RPMI8226 (cell line): ENCODE measurements at regions not wholly inside any gene's neighbourhood (a gene's known extent, or its start where the extent isn't known, plus 50 kb on each side); places are given as distances from the start of the nearest gene placed in this dataset.
"Not testable (repeated sequence)": the region's sequence is repeated elsewhere in the genome, so short reads cannot be mapped to it uniquely, and the experiment has no call there.

Source experiments
- DNase-seq: peaks from one replicate; pipeline ENCODE4 v3.0.0-alpha.2; 2015

GRCh38 chr15:39230205-39230907 is 350.5 kb upstream of the THBS1 start:
- no peak for DNase-seq

- DNase-seq: no peak
Observed at GRCh38 chr15:39230908-39231285, 350.0 kb upstream of the THBS1 start.

DNA sequence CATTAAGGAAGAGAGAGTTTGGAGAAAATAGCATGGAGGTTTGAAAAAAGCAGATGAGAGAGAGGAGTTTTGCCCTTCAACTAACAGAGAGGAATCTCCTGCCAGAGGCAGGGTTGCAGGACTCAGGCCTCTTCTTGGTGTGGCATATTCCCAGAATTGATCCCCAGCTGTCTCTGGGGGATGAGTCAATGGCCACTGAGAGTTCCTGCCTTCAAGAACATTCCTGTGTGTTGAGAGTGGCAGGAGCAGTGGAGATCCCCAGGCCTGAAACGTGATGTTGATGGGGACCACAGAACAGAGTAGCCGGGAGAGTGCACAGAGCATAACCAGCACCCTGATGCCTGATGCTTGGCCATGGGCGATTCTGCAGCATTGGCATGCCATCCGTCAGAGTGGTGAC is 348.4 kb upstream of the THBS1 start:
- DNase-seq: no peak

GRCh38 chr15:39235084-39235795 is 345.6 kb upstream of the THBS1 start:
- no peak for DNase-seq

- no peak for DNase-seq
Observed at GRCh38 chr15:39236375-39236774, 344.5 kb upstream of the THBS1 start.

GRCh38 chr15:39238443-39238842 is 342.4 kb upstream of the THBS1 start:
- DNase-seq: no peak

DNA sequence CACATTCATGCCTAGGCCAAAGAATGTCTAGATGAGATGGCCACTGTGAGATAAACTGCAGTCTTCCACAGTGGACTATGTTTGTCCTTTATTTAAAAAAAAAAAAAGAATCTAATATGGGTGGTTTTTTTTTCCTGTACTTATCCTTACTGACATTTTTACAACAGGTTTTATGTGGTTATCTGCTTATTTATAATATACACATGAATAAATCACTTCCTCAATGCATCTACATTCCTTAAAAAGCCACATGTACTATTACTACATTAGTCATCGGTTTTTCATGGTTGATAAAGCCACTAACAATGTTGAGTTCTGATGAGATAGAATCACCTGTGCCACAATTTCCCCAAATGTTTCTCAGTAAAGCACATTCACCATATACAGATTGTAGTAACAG is 341.3 kb upstream of the THBS1 start:
- no peak for DNase-seq

GRCh38 chr15:39242345-39242744 is 338.5 kb upstream of the THBS1 start:
- no peak for DNase-seq

GRCh38 chr15:39243396-39243795 is 337.5 kb upstream of the THBS1 start:
- DNase-seq: no peak

DNA sequence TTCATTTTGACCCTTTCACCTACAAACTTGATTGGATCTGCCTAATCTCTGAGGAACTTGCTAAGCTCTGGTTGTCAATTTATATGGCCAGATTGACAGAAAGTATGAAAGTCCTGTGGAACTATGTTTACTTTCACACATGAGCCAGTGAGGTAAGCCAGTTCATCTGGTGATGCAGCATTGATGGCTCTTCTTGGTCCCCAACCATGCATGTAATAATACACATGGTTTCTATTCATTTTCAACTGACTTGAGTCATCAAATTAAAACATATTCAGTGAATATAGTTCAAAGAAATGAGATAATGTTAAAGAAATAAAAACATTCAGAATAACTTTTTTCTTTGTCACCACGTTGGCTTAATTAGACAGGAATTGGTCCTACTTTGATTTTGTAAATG is 336.1 kb upstream of the THBS1 start:
- DNase-seq: no peak

- no peak for DNase-seq
Observed at GRCh38 chr15:39246523-39246922, 334.4 kb upstream of the THBS1 start.

DNA sequence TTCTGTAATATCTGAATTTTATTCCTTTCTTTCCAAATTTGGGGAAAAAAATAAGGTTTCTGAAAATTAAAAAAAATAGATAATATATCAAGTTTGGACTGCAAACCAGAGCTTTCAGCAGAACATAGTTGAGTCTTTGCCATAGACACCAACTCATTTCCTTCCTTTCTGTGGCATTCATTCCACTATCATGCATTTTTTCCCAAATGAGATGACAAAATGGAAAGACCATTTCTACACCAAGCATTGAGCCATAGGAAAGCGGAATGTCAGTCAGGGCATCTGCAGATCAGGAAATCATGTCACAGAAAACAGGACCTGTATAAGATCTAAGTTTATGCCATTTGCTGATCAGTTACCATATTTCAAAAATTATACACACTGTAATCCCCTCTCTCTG is 333.3 kb upstream of the THBS1 start:
- DNase-seq: no peak

GRCh38 chr15:39248204-39248603 is 332.7 kb upstream of the THBS1 start:
- no peak for DNase-seq

- no peak for DNase-seq
Observed at GRCh38 chr15:39250001-39250400, 330.9 kb upstream of the THBS1 start.

- DNase-seq: no peak
Observed at GRCh38 chr15:39250460-39251186, 330.3 kb upstream of the THBS1 start.

- DNase-seq: no peak
Observed at GRCh38 chr15:39251413-39252133, 329.3 kb upstream of the THBS1 start.

GRCh38 chr15:39252134-39252470 is 328.8 kb upstream of the THBS1 start:
- no peak for DNase-seq

GRCh38 chr15:39253552-39253951 is 327.3 kb upstream of the THBS1 start:
- no peak for DNase-seq

GRCh38 chr15:39254181-39254580 is 326.7 kb upstream of the THBS1 start:
- no peak for DNase-seq

GRCh38 chr15:39255760-39256159 is 325.1 kb upstream of the THBS1 start:
- DNase-seq: no peak

- DNase-seq: no peak
Observed at GRCh38 chr15:39260391-39260790, 320.5 kb upstream of the THBS1 start.

DNA sequence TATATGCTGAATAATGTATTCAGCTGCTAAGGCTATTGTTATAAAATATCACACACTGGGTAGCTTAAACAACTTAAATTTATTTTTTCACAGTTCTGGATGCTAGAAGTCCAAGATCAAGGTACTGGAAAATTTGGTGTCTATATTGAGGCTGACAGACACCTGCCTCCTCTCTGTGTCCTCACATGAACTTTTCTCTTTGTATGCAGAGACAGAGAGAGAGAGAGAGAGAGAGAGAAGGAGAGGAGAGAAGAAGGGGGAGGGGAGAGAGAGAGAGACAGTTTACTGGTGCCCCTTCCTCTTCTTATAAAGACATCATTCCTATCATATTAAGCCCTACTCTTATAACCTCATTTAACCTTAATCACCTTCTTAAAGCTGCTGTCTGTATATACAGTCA is 320.1 kb upstream of the THBS1 start:
- DNase-seq: no peak

GRCh38 chr15:39261397-39262183 is 319.3 kb upstream of the THBS1 start:
- not testable (repeated sequence) for DNase-seq
